SK-N-SH treated with all-trans-retinoic acid at 6 μM for 48 hours (cell line): ENCODE measurements at regions not wholly inside any gene's neighbourhood (a gene's known extent, or its start where the extent isn't known, plus 50 kb on each side); places are given as distances from the start of the nearest gene placed in this dataset.

Experiments used
- ATAC-seq: fragments of 200-7000 bp; cut with Tn5 transposase; 3 replicates; pipeline ENCODE4 v1.9.1; 2020; ENCODE audit warnings: mild to moderate bottlenecking, moderate library complexity
- ARNTL ChIP-seq: fragments of 450-650 bp; formaldehyde crosslinking; IDR thresholded peaks from 2 replicates; pipeline ENCODE4 v1.5.0; 2020; ENCODE audit warnings: low read depth, mild to moderate bottlenecking, moderate library complexity, borderline replicate concordance
- CSDC2 ChIP-seq: fragments of 250-450 bp; sonication (Bioruptor Pico); IDR thresholded peaks from 2 replicates; pipeline ENCODE4 v1.5.0; 2020; ENCODE audit warnings: mild to moderate bottlenecking, moderate library complexity
- ESRRG ChIP-seq: fragments of 250-450 bp; sonication (Bioruptor Pico); IDR thresholded peaks from 2 replicates; pipeline ENCODE4 v1.6.1; 2021; ENCODE audit warnings: mild to moderate bottlenecking
- GLIS3 ChIP-seq: fragments of 250-450 bp; sonication (Bioruptor Pico); IDR thresholded peaks from 2 replicates; pipeline ENCODE4 v1.5.0; 2020; ENCODE audit warnings: mild to moderate bottlenecking, moderate library complexity
- ISL1 ChIP-seq: fragments of 250-450 bp; sonication (Bioruptor Pico); IDR thresholded peaks from 2 replicates; pipeline ENCODE4 v2.1.2; 2022; ENCODE audit warnings: mild to moderate bottlenecking, moderate library complexity
- OSR1 ChIP-seq: fragments of 250-450 bp; sonication (Bioruptor Pico); IDR thresholded peaks from 2 replicates; pipeline ENCODE4 v1.8.0; 2022; ENCODE audit warnings: moderate library complexity, mild to moderate bottlenecking, inconsistent platforms
- RARB ChIP-seq: fragments of 250-450 bp; sonication (Bioruptor Pico); IDR thresholded peaks from 2 replicates; pipeline ENCODE4 v1.8.0; 2021; ENCODE audit warnings: mild to moderate bottlenecking, moderate library complexity
- SNAI2 ChIP-seq: fragments of 250-450 bp; sonication (Bioruptor Pico); IDR thresholded peaks from 2 replicates; pipeline ENCODE4 v1.5.0; 2020; ENCODE audit warnings: mild to moderate bottlenecking, moderate library complexity
- TCF4 ChIP-seq: fragments of 250-450 bp; sonication (Bioruptor Pico); IDR thresholded peaks from 2 replicates; pipeline ENCODE4 v1.8.0; 2021; ENCODE audit warnings: mild to moderate bottlenecking, moderate library complexity, borderline replicate concordance
- TOX ChIP-seq: fragments of 250-450 bp; sonication (Bioruptor Pico); IDR thresholded peaks from 2 replicates; pipeline ENCODE4 v1.8.0; 2021; ENCODE audit warnings: mild to moderate bottlenecking, moderate library complexity, borderline replicate concordance
- ZC3H10 ChIP-seq: fragments of 250-450 bp; sonication (Bioruptor Pico); IDR thresholded peaks from 2 replicates; pipeline ENCODE4 v1.5.1; 2021; ENCODE audit warnings: mild to moderate bottlenecking, moderate library complexity
- ZFP3 ChIP-seq: fragments of 250-450 bp; sonication (Bioruptor Pico); IDR thresholded peaks from 2 replicates; pipeline ENCODE4 v1.5.0; 2020; ENCODE audit warnings: mild to moderate bottlenecking, moderate library complexity
- ZFP30 ChIP-seq: fragments of 450-650 bp; formaldehyde crosslinking; IDR thresholded peaks from 2 replicates; pipeline ENCODE4 v1.5.0; 2022; ENCODE audit warnings: mild to moderate bottlenecking, moderate library complexity
- ZNF70 ChIP-seq: fragments of 450-650 bp; formaldehyde crosslinking; IDR thresholded peaks from 2 replicates; pipeline ENCODE4 v1.5.0; 2020; ENCODE audit warnings: mild to moderate bottlenecking, moderate library complexity
- ZNF8 ChIP-seq: fragments of 450-650 bp; formaldehyde crosslinking; IDR thresholded peaks from 2 replicates; pipeline ENCODE4 v1.5.0; 2020; ENCODE audit warnings: mild to moderate bottlenecking, moderate library complexity
- TF ChIP-seq, protein P1 (sequence below): fragments of 250-450 bp; sonication (Bioruptor Pico); IDR thresholded peaks from 2 replicates; pipeline ENCODE4 v1.5.1; 2021; ENCODE audit warnings: mild to moderate bottlenecking, moderate library complexity
- TF ChIP-seq, protein P2 (sequence below): fragments of 250-450 bp; sonication (Bioruptor Pico); IDR thresholded peaks from 2 replicates; pipeline ENCODE4 v1.5.0; 2020; ENCODE audit warnings: mild to moderate bottlenecking, moderate library complexity
- TF ChIP-seq, protein P3 (sequence below): fragments of 250-450 bp; sonication (Bioruptor Pico); IDR thresholded peaks from 2 replicates; pipeline ENCODE4 v1.8.0; 2020; ENCODE audit warnings: mild to moderate bottlenecking, moderate library complexity, borderline replicate concordance
- TF ChIP-seq, protein P4 (sequence below): fragments of 250-450 bp; sonication (Bioruptor Pico); IDR thresholded peaks from 2 replicates; pipeline ENCODE4 v1.8.0; 2021; ENCODE audit warnings: low read depth, mild to moderate bottlenecking, moderate library complexity, borderline replicate concordance
- TF ChIP-seq, protein P5 (sequence below): fragments of 250-450 bp; sonication (Bioruptor Pico); IDR thresholded peaks from 2 replicates; pipeline ENCODE4 v1.5.1; 2020; ENCODE audit warnings: low read depth, mild to moderate bottlenecking, moderate library complexity

DNA sequence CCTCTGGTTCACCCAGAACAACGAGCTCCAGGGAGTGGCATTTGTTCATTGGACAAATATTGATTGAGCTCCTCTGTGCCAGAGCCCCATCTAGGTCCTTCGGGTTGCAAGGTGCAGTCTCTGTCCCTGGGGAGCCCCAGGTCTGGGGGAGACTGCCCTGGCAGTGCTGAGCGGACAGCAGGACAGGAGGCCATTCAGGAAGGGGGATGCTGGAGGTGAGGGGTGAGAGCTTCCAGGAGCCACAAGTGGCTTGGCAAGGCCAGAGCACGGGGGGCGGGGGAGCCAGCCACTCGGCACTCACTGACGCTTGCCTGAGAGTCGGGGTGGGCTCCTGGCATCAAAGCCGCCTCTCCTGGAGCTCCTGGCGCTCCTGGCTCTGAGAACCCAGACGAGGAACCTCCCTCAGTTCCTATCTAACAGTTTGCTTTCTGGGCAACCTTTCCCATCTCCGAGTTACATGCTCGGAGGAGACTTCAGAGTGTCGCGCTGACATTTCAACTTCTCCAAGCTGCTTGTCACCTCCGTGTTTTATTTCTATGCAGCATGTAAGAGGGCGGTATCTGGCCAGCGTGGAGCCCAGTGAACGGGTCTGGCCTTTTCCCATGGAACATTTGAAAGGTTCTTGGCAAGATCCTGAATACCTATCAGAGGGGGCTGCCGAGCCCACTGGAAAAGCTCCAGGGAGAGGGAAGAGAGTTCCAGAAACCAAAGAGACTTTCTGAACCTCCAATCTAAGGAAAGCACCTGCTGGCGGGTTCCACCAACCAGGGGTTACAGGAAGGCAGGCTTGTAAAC lies 62.0 kb upstream of the BCL11B start:
- TF ChIP-seq, protein P1, sequence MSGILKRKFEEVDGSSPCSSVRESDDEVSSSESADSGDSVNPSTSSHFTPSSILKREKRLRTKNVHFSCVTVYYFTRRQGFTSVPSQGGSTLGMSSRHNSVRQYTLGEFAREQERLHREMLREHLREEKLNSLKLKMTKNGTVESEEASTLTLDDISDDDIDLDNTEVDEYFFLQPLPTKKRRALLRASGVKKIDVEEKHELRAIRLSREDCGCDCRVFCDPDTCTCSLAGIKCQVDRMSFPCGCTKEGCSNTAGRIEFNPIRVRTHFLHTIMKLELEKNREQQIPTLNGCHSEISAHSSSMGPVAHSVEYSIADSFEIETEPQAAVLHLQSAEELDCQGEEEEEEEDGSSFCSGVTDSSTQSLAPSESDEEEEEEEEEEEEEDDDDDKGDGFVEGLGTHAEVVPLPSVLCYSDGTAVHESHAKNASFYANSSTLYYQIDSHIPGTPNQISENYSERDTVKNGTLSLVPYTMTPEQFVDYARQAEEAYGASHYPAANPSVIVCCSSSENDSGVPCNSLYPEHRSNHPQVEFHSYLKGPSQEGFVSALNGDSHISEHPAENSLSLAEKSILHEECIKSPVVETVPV (CRISPR knock-in tag): no peak
- TF ChIP-seq ISL1 (CRISPR knock-in tag): no peak
- TF ChIP-seq, protein P2, sequence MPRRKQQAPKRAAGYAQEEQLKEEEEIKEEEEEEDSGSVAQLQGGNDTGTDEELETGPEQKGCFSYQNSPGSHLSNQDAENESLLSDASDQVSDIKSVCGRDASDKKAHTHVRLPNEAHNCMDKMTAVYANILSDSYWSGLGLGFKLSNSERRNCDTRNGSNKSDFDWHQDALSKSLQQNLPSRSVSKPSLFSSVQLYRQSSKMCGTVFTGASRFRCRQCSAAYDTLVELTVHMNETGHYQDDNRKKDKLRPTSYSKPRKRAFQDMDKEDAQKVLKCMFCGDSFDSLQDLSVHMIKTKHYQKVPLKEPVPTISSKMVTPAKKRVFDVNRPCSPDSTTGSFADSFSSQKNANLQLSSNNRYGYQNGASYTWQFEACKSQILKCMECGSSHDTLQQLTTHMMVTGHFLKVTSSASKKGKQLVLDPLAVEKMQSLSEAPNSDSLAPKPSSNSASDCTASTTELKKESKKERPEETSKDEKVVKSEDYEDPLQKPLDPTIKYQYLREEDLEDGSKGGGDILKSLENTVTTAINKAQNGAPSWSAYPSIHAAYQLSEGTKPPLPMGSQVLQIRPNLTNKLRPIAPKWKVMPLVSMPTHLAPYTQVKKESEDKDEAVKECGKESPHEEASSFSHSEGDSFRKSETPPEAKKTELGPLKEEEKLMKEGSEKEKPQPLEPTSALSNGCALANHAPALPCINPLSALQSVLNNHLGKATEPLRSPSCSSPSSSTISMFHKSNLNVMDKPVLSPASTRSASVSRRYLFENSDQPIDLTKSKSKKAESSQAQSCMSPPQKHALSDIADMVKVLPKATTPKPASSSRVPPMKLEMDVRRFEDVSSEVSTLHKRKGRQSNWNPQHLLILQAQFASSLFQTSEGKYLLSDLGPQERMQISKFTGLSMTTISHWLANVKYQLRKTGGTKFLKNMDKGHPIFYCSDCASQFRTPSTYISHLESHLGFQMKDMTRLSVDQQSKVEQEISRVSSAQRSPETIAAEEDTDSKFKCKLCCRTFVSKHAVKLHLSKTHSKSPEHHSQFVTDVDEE (CRISPR knock-in tag): no peak
- TF ChIP-seq CSDC2: no peak
- TF ChIP-seq, protein P3, sequence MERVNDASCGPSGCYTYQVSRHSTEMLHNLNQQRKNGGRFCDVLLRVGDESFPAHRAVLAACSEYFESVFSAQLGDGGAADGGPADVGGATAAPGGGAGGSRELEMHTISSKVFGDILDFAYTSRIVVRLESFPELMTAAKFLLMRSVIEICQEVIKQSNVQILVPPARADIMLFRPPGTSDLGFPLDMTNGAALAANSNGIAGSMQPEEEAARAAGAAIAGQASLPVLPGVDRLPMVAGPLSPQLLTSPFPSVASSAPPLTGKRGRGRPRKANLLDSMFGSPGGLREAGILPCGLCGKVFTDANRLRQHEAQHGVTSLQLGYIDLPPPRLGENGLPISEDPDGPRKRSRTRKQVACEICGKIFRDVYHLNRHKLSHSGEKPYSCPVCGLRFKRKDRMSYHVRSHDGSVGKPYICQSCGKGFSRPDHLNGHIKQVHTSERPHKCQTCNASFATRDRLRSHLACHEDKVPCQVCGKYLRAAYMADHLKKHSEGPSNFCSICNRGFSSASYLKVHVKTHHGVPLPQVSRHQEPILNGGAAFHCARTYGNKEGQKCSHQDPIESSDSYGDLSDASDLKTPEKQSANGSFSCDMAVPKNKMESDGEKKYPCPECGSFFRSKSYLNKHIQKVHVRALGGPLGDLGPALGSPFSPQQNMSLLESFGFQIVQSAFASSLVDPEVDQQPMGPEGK (CRISPR knock-in tag): no peak
- TF ChIP-seq RARB (CRISPR knock-in tag): no peak
- no peak for TF ChIP-seq ZFP30 (CRISPR knock-in tag)
- no peak for TF ChIP-seq ZNF70 (CRISPR knock-in tag)
- no peak for TF ChIP-seq ZNF8 (CRISPR knock-in tag)
- no peak for TF ChIP-seq ZC3H10 (CRISPR knock-in tag)
- TF ChIP-seq, protein P4, sequence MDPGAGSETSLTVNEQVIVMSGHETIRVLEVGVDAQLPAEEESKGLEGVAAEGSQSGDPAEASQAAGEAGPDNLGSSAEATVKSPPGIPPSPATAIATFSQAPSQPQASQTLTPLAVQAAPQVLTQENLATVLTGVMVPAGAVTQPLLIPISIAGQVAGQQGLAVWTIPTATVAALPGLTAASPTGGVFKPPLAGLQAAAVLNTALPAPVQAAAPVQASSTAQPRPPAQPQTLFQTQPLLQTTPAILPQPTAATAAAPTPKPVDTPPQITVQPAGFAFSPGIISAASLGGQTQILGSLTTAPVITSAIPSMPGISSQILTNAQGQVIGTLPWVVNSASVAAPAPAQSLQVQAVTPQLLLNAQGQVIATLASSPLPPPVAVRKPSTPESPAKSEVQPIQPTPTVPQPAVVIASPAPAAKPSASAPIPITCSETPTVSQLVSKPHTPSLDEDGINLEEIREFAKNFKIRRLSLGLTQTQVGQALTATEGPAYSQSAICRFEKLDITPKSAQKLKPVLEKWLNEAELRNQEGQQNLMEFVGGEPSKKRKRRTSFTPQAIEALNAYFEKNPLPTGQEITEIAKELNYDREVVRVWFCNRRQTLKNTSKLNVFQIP (CRISPR knock-in tag): no peak
- TF ChIP-seq SNAI2 (CRISPR knock-in tag): no peak
- TF ChIP-seq, protein P5, sequence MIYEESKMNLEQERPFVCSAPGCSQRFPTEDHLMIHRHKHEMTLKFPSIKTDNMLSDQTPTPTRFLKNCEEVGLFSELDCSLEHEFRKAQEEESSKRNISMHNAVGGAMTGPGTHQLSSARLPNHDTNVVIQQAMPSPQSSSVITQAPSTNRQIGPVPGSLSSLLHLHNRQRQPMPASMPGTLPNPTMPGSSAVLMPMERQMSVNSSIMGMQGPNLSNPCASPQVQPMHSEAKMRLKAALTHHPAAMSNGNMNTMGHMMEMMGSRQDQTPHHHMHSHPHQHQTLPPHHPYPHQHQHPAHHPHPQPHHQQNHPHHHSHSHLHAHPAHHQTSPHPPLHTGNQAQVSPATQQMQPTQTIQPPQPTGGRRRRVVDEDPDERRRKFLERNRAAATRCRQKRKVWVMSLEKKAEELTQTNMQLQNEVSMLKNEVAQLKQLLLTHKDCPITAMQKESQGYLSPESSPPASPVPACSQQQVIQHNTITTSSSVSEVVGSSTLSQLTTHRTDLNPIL (CRISPR knock-in tag): no peak
- no peak for TF ChIP-seq TCF4 (CRISPR knock-in tag)
- ATAC-seq: no peak

DNA sequence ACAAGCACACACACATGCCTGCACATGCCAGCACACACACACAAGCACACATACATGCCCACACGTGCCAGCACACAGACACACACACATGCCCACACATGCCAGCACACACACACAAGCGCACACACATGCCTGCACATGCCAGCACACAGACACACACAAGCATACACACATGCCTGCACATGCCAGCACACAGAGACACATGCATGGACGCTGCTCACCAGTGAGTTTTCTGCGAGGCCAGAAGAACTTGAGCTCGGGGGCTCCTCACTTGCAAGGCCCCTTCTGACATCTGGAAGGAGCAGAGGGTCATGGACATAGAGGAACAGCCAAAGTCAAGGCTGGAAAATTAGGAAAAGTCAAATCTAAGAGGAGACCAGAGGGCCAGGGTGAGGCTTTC lies 61.2 kb upstream of the BCL11B start:
- TF ChIP-seq CSDC2 (no peak), SNAI2 (CRISPR knock-in tag) (no peak), GLIS3 (CRISPR knock-in tag) (no peak), ARNTL (CRISPR knock-in tag) (no peak), RARB (CRISPR knock-in tag) (no peak), ZFP30 (CRISPR knock-in tag) (no peak), ESRRG (CRISPR knock-in tag) (no peak), OSR1 (CRISPR knock-in tag) (no peak), ZFP3 (CRISPR knock-in tag) (no peak), TCF4 (CRISPR knock-in tag) (no peak), ZNF8 (CRISPR knock-in tag) (no peak), TOX (CRISPR knock-in tag) (no peak), ISL1 (CRISPR knock-in tag) (no peak), ZC3H10 (CRISPR knock-in tag) (no peak)
- TF ChIP-seq, protein P2 (CRISPR knock-in tag): no peak
- TF ChIP-seq, protein P4 (CRISPR knock-in tag): no peak
- TF ChIP-seq, protein P1 (CRISPR knock-in tag): no peak
- TF ChIP-seq, protein P5 (CRISPR knock-in tag): no peak
- TF ChIP-seq, all 23 proteins: peak for 0
- ATAC-seq: no peak
